PFSK-1 (cell line): ENCODE measurements at regions not wholly inside any gene's neighbourhood (a gene's known extent, or its start where the extent isn't known, plus 50 kb on each side); places are given as distances from the start of the nearest gene placed in this dataset.

Experiments used
- FOXP2 ChIP-seq: optimal IDR thresholded peaks from 2 replicates; pipeline ENCODE3; 2011; ENCODE audit warnings: borderline replicate concordance, control low read depth, inconsistent platforms; ENCODE audit not compliant: insufficient read depth; ENCODE audit errors: extremely low read length, extremely low read depth
- POLR2AphosphoS5 ChIP-seq: IDR thresholded peaks from 2 replicates; pipeline ENCODE4 v1.6.1; 2012; ENCODE audit warnings: low read depth, mild to moderate bottlenecking, control low read depth, low read length, moderate library complexity
- SIN3A ChIP-seq: IDR thresholded peaks from 2 replicates; pipeline ENCODE4 v1.6.1; 2012; ENCODE audit warnings: mild to moderate bottlenecking, low read length, moderate library complexity, borderline replicate concordance; ENCODE audit not compliant: insufficient read depth
- TAF1 ChIP-seq: IDR thresholded peaks from 2 replicates; pipeline ENCODE4 v1.6.1; 2012; ENCODE audit warnings: low read length, control low read depth, borderline replicate concordance; ENCODE audit not compliant: insufficient read depth
- TF ChIP-seq, protein P1 (sequence below), 2 experiments: IDR thresholded peaks; 2 replicates each; pipeline versions ENCODE4 v1.6.1 to v1.8.0; 2011 to 2012; ENCODE audit warnings: low read depth in 2 of 2, low read length in 2 of 2, control low read depth in 1 of 2, inconsistent platforms in 1 of 2, mild to moderate bottlenecking in 1 of 2, moderate library complexity in 1 of 2; ENCODE audit not compliant: insufficient read depth in 1 of 2

DNA sequence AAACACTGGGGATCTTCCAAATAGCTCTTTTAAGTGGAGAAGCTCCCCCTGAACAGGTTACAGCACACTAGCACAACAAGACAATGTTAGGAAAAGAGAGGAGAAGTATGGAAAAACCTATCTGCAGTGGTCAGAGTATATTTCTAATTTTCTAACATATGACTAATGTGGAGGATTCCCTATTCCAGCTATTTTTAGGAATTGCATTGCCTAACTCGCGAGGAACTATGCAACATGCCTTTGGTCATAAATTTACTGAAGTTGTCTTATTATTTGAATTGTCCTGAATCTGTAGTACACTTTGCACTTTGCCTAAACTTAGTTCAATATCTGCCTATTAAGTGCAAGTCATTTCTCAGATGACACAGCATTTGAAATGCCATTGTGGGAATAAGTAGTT, 381.4 kb downstream of the CCDC85A start:
- TF ChIP-seq TAF1, result no peak
- TF ChIP-seq FOXP2, result no peak
- no peak for TF ChIP-seq SIN3A
- TF ChIP-seq POLR2AphosphoS5, result no peak
- TF ChIP-seq, protein P1, sequence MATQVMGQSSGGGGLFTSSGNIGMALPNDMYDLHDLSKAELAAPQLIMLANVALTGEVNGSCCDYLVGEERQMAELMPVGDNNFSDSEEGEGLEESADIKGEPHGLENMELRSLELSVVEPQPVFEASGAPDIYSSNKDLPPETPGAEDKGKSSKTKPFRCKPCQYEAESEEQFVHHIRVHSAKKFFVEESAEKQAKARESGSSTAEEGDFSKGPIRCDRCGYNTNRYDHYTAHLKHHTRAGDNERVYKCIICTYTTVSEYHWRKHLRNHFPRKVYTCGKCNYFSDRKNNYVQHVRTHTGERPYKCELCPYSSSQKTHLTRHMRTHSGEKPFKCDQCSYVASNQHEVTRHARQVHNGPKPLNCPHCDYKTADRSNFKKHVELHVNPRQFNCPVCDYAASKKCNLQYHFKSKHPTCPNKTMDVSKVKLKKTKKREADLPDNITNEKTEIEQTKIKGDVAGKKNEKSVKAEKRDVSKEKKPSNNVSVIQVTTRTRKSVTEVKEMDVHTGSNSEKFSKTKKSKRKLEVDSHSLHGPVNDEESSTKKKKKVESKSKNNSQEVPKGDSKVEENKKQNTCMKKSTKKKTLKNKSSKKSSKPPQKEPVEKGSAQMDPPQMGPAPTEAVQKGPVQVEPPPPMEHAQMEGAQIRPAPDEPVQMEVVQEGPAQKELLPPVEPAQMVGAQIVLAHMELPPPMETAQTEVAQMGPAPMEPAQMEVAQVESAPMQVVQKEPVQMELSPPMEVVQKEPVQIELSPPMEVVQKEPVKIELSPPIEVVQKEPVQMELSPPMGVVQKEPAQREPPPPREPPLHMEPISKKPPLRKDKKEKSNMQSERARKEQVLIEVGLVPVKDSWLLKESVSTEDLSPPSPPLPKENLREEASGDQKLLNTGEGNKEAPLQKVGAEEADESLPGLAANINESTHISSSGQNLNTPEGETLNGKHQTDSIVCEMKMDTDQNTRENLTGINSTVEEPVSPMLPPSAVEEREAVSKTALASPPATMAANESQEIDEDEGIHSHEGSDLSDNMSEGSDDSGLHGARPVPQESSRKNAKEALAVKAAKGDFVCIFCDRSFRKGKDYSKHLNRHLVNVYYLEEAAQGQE (IDR thresholded peaks at IDR 0.05; ENCODE audit: insufficient read depth in 1 of 2, low read depth in 2 of 2, low read length in 2 of 2), result no peak

DNA sequence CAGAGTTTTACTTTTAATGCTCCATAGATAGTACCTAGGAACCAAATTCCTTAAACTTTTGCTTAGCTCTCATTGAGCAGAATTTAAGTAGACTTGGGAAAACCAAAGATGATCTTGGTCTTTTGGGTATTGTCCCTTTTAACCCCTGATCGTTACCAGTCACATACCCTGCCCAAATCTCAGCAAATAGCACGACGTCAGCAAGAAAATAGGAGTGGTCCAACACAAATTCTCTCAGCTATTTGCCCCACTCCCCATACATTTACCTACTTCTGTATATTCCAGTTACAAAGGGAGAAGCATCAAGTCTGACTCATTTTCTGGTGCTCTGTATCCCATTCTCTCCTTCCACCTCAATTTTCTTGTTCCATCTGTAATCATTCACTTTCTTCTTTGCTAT, 387.3 kb downstream of the CCDC85A start:
- TF ChIP-seq TAF1 (no peak), FOXP2 (no peak), POLR2AphosphoS5 (no peak)

DNA sequence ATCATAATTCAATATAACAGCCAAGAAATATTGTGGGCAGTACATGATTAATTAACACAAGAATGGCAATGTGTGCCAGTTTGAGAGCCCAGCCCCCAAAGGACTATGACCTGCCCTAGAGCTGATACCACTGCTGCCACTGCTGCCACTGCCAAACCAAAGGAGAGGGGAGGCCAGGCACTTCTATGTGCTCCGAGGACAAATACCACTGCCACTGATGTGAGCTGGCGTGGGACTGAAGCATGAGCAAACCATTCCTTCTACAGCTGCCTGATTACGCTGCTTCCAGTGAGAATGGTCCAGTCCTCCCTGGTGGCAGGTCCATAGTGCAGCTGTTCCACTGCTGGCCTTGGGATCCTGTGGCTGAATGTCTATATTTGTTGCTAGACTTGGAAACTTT, 392.2 kb downstream of the CCDC85A start:
- TF ChIP-seq FOXP2 (no peak), TAF1 (no peak), POLR2AphosphoS5 (no peak), SIN3A (no peak)
- TF ChIP-seq, protein P1 (IDR thresholded peaks at IDR 0.05; ENCODE audit: insufficient read depth in 1 of 2, low read depth in 2 of 2, low read length in 2 of 2), result no peak

DNA sequence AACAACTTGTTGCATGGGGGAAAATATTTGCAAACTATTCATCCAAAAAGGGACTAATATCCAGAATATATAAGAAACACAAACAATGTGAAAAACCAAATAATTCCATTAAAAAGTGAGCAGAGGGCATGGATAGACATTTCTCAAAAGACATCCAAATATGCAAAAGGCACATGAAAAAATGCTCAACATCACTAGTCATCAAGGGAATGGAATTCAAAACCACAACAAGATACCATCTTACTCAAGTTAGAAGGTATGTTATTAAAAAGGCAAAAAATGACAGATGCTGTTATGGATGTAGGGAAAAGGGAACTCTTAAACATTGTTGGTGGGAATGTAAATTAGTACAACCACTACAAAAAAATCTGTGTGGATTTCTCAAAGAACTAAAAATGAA, 396.5 kb downstream of the CCDC85A start:
- TF ChIP-seq, protein P1 (IDR thresholded peaks at IDR 0.05; ENCODE audit: insufficient read depth in 1 of 2, low read depth in 2 of 2, low read length in 2 of 2), result no peak
- TF ChIP-seq TAF1, result no peak
- no peak for TF ChIP-seq SIN3A
- no peak for TF ChIP-seq FOXP2
- no peak for TF ChIP-seq POLR2AphosphoS5

DNA sequence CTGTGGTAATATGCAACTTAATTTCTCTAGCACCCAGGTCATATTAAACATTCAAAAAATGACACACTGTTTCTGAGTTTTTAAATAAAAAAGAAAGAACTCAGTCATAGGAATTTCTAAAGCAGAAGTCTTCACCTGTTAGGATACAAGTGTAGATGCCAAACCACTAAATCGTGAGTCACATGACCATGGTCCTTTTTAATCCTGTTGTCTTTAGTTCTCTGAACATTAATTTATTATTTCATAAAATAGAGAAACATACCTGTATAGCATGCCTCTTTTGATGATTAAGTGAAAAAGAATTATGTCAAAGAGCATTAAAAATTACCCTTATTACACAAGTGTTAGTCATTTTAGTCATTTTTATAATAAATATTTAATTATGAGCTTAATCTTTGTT, 398.8 kb downstream of the CCDC85A start:
- TF ChIP-seq TAF1 (no peak), POLR2AphosphoS5 (no peak), FOXP2 (no peak), SIN3A (no peak)
- TF ChIP-seq, protein P1 (IDR thresholded peaks at IDR 0.05; ENCODE audit: insufficient read depth in 1 of 2, low read depth in 2 of 2, low read length in 2 of 2), result no peak
